Right lobe of liver (tissue), 4 donors: ENCODE measurements at regions not wholly inside any gene's neighbourhood (a gene's known extent, or its start where the extent isn't known, plus 50 kb on each side); places are given as distances from the start of the nearest gene placed in this dataset.
"Not testable (repeated sequence)": the region's sequence is repeated elsewhere in the genome, so short reads cannot be mapped to it uniquely, and the experiment has no call there.

Experiments
- CTCF ChIP-seq, 4 donors: fragments of 200-600 bp in 3 of 4; fragments of 450-650 bp in 1 of 4; IDR thresholded peaks; one replicate each; pipeline versions ENCODE4 v1.5.1 to v1.8.0; 2016 to 2022; ENCODE audit warnings: antibody characterized with exemption in 4 of 4, mild to moderate bottlenecking in 2 of 4
- POLR2A ChIP-seq: fragments of 450-650 bp; IDR thresholded peaks from one replicate; pipeline ENCODE4 v1.6.1; 2017; ENCODE audit warnings: antibody characterized with exemption, mild to moderate bottlenecking
- donor health status: DM: no; HTN: no; CAD: no.
- donor health status: DM: no; HTN: no; CAD: no.
- donor health status: DM: no; HTN: yes; CAD: no.

DNA sequence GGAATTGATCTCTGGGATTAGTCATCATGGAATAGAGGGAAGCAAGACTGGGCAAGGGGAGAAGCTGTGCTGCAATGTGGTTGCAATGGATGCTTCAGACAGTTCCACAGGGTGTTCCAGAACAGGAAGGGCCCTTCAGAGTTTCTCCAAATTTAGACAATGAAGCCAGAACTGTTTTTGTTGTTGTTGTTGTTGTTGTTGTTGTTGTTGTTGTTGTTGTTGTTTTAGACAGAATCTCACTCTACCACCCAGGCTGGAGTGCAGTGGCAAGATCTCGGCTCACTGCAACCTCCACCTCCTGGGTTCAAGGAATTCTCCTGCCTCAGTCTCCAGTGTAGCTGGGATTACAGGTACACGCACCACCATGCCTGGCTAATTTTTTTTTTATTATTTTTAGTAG lies 105.3 kb downstream of the SCG2 start:
- TF ChIP-seq CTCF (IDR thresholded peaks at IDR 0.05); POLR2A: not testable (repeated sequence)
